ENCODE measurements at regions not wholly inside any gene's neighbourhood (a gene's known extent, or its start where the extent isn't known, plus 50 kb on each side); places are given as distances from the start of the nearest gene placed in this dataset.

DNA sequence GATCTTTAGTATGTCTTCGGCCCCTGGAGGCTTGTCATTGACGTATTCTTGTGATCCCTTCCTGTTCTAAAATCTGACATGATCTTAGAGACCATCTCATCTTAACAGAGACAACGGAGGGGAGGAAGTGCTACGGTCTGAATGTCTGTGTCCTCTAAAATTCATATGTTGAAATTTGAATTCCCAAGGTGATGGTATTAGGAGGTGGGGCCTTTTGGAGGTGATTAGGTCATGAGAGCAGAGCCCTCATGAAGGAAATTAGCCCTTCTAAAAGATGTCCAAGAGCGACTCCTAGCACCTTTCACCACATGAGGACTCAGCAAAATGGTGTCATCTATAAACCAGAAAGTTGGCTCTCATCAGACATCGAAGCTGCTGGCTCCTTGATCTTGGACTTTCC lies 233.2 kb upstream of the CMC1 start:
- WGBS (ENCODE audit: insufficient coverage) = no CpG with 5 or more reads among the region's 6 CpGs

DNA sequence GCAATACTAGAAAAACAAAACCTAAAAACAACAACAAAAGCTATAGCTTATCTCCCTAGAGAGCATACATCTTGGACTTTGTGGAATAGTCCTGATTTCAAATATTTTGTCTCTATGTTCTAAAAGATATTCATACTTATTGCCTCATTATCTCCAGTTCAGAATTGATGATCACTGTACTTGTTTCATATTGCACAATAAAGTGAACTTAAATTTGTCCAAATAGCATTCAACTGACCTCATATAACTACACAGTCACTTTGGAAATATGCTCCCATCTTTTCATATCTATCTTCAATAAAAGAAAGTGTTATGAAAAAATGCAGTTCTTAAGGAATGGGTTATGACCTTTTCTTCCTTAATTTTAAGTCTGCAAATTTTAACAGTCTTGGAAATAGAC lies 228.6 kb upstream of the CMC1 start:
- no peak for DNase-seq
- no peak overlapping the region for H3K4me3 Mint-ChIP-seq
- no peak overlapping the region for H2AFZ ChIP-seq (ENCODE audit: insufficient read depth, low read depth, low read length, poor library complexity, severe bottlenecking)
- H4K20me1 ChIP-seq (ENCODE audit: insufficient read depth, low read length) = no peaks in the 10 kb centered on the region
- H3K36me3 ChIP-seq (replicated peaks in 1 of 2; ENCODE audit: control insufficient read depth in 1 of 2, insufficient read depth in 2 of 2, low read length in 2 of 2) = no peaks in the 10 kb centered on the region
- H3K9me3 ChIP-seq (replicated peaks in 1 of 2; ENCODE audit: control insufficient read depth in 1 of 2, insufficient read depth in 1 of 2, low read length in 2 of 2) = no peaks in the 10 kb centered on the region
- H3K36me3 Mint-ChIP-seq = no peaks in the 10 kb centered on the region
- no peak overlapping the region for H3K27ac Mint-ChIP-seq
- peaks cover 0 to 4% (median 1%) of the 10 kb centered on the region in 7 donors for H3K9me3 Mint-ChIP-seq
- TF ChIP-seq, protein P1, sequence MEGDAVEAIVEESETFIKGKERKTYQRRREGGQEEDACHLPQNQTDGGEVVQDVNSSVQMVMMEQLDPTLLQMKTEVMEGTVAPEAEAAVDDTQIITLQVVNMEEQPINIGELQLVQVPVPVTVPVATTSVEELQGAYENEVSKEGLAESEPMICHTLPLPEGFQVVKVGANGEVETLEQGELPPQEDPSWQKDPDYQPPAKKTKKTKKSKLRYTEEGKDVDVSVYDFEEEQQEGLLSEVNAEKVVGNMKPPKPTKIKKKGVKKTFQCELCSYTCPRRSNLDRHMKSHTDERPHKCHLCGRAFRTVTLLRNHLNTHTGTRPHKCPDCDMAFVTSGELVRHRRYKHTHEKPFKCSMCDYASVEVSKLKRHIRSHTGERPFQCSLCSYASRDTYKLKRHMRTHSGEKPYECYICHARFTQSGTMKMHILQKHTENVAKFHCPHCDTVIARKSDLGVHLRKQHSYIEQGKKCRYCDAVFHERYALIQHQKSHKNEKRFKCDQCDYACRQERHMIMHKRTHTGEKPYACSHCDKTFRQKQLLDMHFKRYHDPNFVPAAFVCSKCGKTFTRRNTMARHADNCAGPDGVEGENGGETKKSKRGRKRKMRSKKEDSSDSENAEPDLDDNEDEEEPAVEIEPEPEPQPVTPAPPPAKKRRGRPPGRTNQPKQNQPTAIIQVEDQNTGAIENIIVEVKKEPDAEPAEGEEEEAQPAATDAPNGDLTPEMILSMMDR (IDR thresholded peaks at IDR 0.05) = no peak
- H3K4me2 ChIP-seq (replicated peaks; ENCODE audit: extremely low read depth, low read length, poor library complexity, severe bottlenecking) = no peak overlapping the region
- no peaks in the 10 kb centered on the region for H3K4me1 Mint-ChIP-seq
- no peaks in the 10 kb centered on the region for H3K27me3 ChIP-seq (ENCODE audit: control insufficient read depth in 2 of 2, insufficient read depth in 2 of 2, low read length in 2 of 2)
- H3K9ac ChIP-seq (ENCODE audit: insufficient read depth, low read length, poor library complexity, severe bottlenecking) = no peak overlapping the region
- H3K4me1 ChIP-seq (ENCODE audit: control insufficient read depth in 1 of 2, insufficient read depth in 2 of 2, low read length in 2 of 2) = no peaks in the 10 kb centered on the region
- no peak overlapping the region for H3K4me3 ChIP-seq (replicated peaks in 1 of 3; ENCODE audit: low read depth in 2 of 3, low read length in 3 of 3)
- intact Hi-C loops (cut with micrococcal nuclease) = no loop called here
- H3K27me3 Mint-ChIP-seq (ENCODE audit: low read depth in 3 of 3) = peaks cover 0 to 3% (median 0%) of the 10 kb centered on the region in 3 donors
- no peaks in the 10 kb centered on the region for H3K79me2 ChIP-seq (ENCODE audit: insufficient read depth, low read length)
- no peak overlapping the region for H3K27ac ChIP-seq (ENCODE audit: low read depth in 1 of 2, low read length in 2 of 2)

More for the DNA sequence above, 233.2 kb upstream of the CMC1 start:
- intact Hi-C loops (cut with micrococcal nuclease) = no loop called here
- no peak overlapping the region for H3K4me3 Mint-ChIP-seq
- peaks cover 0 to 2% (median 1%) of the 10 kb centered on the region in 3 donors for H3K27me3 Mint-ChIP-seq (ENCODE audit: low read depth in 3 of 3)
- H3K36me3 ChIP-seq (replicated peaks in 1 of 2; ENCODE audit: control insufficient read depth in 1 of 2, insufficient read depth in 2 of 2, low read length in 2 of 2) = no peaks in the 10 kb centered on the region
- no peak for DNase-seq
- TF ChIP-seq, protein P1 (IDR thresholded peaks at IDR 0.05) = no peak
- H3K9me3 ChIP-seq (replicated peaks in 1 of 2; ENCODE audit: control insufficient read depth in 1 of 2, insufficient read depth in 1 of 2, low read length in 2 of 2) = peaks cover 2% of the 10 kb centered on the region in 2 donors
- H3K4me2 ChIP-seq (replicated peaks; ENCODE audit: extremely low read depth, low read length, poor library complexity, severe bottlenecking) = no peak overlapping the region
- no peaks in the 10 kb centered on the region for H3K79me2 ChIP-seq (ENCODE audit: insufficient read depth, low read length)
- no peak overlapping the region for H3K4me3 ChIP-seq (replicated peaks in 1 of 3; ENCODE audit: low read depth in 2 of 3, low read length in 3 of 3)
- no peaks in the 10 kb centered on the region for H3K4me1 Mint-ChIP-seq
- no peaks in the 10 kb centered on the region for H3K36me3 Mint-ChIP-seq
- no peak overlapping the region for H3K27ac ChIP-seq (ENCODE audit: low read depth in 1 of 2, low read length in 2 of 2)
- H3K27me3 ChIP-seq (ENCODE audit: control insufficient read depth in 2 of 2, insufficient read depth in 2 of 2, low read length in 2 of 2) = no peaks in the 10 kb centered on the region
- H3K9me3 Mint-ChIP-seq = peaks cover 2 to 11% (median 5%) of the 10 kb centered on the region in 7 donors
- H3K27ac Mint-ChIP-seq = no peak overlapping the region
- no peaks in the 10 kb centered on the region for H3K4me1 ChIP-seq (ENCODE audit: control insufficient read depth in 1 of 2, insufficient read depth in 2 of 2, low read length in 2 of 2)
- H4K20me1 ChIP-seq (ENCODE audit: insufficient read depth, low read length) = no peaks in the 10 kb centered on the region
- H3K9ac ChIP-seq (ENCODE audit: insufficient read depth, low read length, poor library complexity, severe bottlenecking) = no peak overlapping the region
- no peak overlapping the region for H2AFZ ChIP-seq (ENCODE audit: insufficient read depth, low read depth, low read length, poor library complexity, severe bottlenecking)
